Globus pallidus (tissue), 1 donor: ENCODE measurements at regions not wholly inside any gene's neighbourhood (a gene's known extent, or its start where the extent isn't known, plus 50 kb on each side); places are given as distances from the start of the nearest gene placed in this dataset.

Experiments
- DNase-seq: peaks from one replicate; pipeline ENCODE4 v3.0.0-alpha.2; 2015; ENCODE audit warnings: low spot score

DNA sequence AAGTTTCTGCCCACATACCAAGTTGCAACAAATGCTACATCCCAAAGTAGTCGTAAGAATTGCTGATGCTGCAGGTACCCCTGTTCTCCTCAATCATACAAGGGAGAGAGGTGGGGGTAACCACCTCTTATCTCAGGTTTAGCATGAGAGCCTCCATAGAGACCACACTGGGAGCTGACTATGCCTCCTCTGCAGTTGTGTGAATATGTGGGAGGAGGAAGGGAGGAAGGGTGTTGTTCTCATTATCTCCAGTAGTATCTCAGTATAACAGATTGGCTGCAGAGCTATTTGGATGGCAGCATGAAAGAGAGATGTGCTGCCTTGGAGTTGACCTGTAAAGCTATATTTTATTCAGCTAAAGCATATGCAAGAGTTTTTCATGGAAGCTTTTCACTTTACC is 690.7 kb downstream of the KCNJ3 start:
- no peak for DNase-seq

DNA sequence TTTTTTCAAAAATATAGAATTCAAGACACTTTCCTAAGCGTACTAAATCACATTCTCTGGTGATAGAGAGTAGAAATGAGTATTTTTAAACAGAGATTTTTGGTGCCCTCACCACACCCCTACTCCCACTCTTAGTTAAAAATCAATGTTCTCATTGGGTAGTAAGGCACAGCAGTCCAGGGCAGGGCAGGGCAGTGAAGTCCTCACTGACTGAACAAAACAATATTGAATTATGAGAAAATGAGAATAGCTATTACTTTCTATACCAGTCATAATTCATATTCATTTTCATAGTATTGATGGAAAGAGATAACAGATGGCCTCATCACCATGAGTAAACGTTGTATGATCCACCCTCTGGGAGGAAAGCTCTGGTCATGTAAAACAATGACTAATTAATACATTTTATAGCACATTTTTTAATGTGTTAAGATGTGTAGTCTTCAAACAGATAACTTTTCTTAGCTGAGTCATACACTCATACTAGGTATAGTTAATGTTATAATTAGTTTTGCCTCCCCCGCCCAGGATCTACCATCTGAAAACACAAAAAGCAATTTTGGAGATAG is 686.1 kb downstream of the KCNJ3 start:
- no peak for DNase-seq

DNA sequence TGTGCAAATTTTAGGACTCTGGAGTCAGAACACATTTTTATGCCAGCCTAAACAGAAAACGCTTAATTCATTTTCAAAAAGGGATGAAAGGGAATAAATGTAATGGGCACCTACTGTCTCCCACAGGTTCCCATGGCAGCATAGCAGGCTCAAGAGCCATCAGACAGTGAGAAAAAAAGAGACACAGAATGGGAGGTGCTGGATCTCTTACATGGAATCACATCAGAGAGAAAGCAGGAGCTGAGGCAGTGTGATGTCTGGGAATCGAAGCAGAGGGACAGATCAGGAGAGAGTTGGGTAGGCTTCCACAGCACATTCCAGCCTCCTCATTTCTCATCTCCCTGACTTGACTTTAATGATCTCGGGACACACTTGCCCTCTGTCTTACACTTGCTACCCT is 684.3 kb downstream of the KCNJ3 start:
- no peak for DNase-seq

GRCh38 chr2:155381436-155381835 is 682.9 kb downstream of the KCNJ3 start:
- DNase-seq, result no peak

- no peak for DNase-seq
These were observed 681.0 kb downstream of the KCNJ3 start for GRCh38 chr2:155379494-155379893.

GRCh38 chr2:155377931-155378444 is 679.5 kb downstream of the KCNJ3 start:
- DNase-seq, result no peak

- DNase-seq, result peak; percentile 48
These were observed 678.8 kb downstream of the KCNJ3 start for GRCh38 chr2:155377266-155377680.

DNA sequence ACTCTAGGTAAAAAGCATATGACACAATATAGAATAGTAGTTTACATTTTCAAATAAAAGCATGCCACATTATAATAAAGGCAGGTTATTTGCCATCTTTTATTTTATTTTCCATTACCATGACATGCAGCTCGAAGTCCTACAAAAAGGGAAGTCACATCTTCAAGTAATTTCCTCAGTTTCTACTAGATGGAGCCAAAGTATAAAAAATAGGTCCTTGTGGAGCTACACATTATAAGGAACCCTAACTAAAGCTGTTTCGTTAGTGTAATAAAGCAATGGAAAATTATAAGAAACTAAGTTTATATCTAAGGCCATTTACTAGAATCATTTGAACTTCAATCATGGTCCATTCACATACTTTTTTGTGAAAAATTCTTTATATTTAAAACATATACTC is 674.5 kb downstream of the KCNJ3 start:
- DNase-seq, result peak; percentile 17

DNA sequence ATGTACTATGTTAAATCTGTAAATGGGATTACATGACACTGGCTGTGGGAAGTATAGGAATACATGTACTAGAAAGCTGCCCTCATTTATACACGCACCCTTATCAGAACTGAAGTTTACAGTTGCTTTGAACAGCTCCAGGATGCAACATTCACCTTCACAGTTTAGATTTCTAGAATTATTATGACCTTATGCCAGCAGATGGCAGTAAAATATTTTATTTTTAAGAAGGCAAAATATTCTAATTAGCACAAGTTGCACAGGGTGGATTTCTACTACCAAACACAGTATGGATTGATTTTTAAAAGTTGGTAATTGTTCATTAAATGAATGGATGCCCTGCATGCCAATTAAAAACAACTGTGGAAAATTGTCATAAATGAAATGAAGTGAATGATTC is 670.4 kb downstream of the KCNJ3 start:
- no peak for DNase-seq

DNA sequence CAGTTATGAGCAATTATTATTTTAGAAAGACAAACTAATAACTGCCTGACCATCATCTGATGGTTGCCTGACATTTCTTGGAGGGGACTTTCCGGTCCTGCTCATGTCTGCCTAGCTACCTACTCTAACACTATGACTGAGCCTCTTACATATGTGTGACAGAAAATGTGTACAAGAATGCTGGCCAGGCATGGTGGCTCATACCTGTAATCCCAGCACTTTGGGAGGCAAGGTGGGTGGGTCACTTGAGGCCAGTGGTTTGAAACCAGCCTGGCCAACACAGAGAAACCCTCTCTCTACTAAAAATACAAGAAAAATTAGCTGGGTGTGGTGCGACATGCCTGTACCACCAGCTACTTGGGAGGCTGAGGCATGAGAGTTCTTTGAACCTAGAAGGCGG is 666.3 kb downstream of the KCNJ3 start:
- no peak for DNase-seq

DNA sequence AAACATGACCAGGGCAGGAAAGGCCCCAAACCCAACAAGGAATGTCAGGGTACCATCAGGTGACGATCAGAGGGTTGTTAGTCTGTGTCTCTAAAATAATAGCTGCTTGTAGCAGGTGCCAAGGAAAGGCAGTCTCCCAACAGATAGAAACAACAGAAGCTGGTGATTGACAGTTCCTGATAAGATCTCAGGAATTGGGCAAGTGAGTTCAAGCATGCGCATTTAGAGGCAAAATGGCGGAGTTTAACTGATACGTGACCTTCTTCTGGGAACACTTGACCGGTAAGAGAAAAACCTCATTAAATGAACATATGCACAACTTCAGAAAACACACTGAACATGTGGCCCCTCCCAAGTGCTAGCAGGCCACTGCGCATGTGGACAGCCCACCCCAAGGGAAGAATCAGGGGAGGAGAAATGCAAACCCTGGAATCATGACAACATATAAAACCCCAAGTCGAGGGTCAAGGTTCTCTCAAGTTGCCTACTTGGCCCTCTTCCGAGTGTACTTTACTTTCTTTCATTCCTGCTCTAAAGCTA is 664.9 kb downstream of the KCNJ3 start:
- DNase-seq, result no peak

GRCh38 chr2:155357172-155357571 is 658.7 kb downstream of the KCNJ3 start:
- no peak for DNase-seq

DNA sequence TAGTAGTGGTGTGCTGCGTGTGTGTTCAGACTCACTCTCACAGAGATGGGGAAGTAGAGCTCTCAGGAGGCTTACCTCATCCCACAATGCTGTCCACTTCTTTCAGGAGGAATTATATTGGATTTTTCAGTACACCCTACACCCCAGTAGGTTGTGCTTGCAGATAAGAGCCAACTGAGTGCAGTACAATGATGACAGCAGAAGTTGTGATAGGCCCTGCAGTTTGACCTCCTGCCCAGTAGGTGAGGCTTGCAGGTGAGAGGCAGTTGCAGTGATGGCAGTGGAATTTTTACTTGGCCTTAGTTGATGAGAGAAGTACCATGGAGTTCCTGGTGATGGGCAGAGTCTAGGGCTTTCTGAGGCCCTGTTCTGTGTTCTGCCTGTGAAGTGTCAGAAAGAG is 657.8 kb downstream of the KCNJ3 start:
- DNase-seq, result no peak

DNA sequence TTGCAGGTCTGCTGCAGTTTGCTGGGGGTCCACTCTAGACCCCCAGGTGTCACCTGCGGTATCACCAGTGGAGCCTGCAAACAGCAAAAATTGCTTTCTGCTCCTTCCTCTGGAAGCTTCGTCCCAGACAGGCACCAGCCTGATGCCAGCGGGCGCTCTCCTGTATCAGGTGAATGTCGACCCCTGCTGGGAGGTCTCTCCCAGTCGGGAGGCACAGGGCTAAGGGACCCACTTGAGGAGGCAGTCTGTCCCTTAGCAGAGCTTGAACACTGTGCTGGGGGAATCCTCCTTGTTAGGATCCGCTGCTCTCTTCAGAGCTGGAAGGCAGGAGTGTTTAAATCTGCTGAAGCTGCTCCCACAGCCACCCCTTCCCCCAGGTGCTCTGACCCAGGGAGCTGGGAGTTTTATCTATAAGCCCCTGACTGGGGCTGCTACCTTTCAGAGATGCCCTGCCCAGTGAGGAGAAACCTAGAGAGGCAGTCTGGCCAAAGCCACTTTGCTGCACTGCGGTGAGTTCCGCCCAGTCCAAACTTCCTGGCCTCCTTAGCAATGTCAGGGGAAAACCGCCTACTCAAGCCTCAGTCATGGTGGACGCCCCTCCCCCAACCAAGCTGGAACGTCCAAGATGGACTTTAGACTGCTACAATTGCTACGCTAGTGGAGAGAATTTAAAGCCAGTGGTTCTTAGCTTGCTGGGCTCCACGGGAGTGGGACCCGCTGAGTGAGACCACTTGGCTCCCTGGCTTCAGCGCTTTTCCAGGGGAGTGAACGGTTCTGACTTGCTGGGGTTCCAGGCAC is 652.5 kb downstream of the KCNJ3 start:
- DNase-seq, result no peak

GRCh38 chr2:155332016-155332415 is 633.5 kb downstream of the KCNJ3 start:
- no peak for DNase-seq

- DNase-seq, result no peak
These were observed 621.7 kb downstream of the KCNJ3 start for GRCh38 chr2:155320236-155320635.

GRCh38 chr2:155318710-155319109 is 620.2 kb downstream of the KCNJ3 start:
- no peak for DNase-seq

- no peak for DNase-seq
These were observed 617.3 kb downstream of the KCNJ3 start for GRCh38 chr2:155315768-155316167.

DNA sequence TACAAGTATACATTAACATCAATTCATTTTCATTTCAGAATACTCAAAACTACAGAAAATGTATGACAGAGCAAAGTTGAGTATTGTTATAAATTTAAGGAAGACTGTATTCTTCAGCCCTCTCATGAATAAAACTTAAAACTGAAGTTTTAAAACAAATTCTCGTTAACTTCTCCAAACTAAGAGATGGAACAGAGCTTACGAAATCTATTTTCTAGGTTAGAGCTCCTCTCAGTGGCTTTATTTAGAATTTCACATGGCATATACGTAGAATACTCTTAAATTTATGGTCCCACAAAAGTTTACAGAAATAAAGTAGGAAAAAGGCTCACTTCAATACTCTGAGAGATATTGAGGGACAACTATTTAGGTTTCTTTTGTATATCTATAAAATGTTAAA is 612.1 kb downstream of the KCNJ3 start:
- peak; percentile 31 for DNase-seq

DNA sequence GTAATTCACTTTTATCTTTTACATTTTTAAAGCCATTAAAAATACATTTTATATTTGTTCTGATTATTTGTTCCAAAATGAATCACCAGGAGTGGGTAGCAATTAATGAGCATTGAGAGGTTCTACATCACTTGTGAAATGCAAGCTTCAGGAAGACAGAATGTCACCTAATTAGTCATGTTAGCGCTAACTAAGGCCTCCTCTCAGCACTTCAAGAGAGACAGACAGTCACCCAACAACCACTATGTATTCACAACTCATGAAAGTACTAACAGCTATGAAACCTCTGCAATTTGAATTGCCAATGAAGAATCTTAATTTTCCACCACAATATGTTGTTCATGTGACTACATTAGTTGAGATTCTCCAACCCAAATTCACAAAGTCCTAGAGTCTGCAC is 611.0 kb downstream of the KCNJ3 start:
- DNase-seq, result no peak

- no peak for DNase-seq
These were observed 610.0 kb downstream of the KCNJ3 start for GRCh38 chr2:155308367-155309009.

- DNase-seq, result no peak
These were observed 602.7 kb downstream of the KCNJ3 start for GRCh38 chr2:155301221-155301620.

DNA sequence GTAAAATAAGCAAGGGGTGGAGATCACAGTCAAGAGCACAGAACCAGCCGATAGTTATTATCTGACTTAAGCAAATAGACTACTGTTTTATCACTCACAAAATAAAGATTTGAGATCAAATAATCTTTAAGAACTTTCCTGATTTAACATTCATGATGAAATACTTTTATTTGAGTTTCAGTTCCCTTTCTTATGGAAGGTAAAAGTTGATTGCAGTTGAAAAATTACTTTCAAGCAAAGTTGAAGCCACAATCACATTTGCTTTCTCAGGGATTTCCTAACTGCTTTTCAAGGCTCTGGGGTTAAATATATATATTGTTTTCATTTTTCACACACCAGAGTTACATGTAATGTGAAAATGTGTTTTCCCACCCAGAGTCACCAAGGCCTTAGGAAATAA is 599.5 kb downstream of the KCNJ3 start:
- DNase-seq, result no peak
